ENCODE measurements at regions not wholly inside any gene's neighbourhood (a gene's known extent, or its start where the extent isn't known, plus 50 kb on each side); places are given as distances from the start of the nearest gene placed in this dataset.

DNA sequence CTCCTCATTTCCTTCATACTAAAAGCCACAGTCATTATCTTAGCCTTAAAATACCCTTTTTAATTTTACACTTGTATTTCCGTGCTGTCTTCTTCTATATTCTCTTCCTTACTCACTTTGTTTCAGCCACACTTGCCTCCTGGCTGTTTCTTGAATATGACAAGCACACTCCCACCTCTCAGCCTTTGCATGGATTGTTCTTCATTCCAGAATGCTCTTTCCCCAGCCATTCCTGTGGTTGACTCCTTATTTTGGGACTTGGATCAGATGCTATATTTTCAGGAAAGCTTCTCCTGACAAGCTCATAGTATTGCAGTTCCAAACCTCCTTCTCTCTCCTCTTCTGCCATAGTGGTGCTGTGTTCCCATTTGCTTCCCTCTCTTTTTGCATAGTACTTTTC, 291.3 kb downstream of the PDHA2 start:
- no peaks in the 10 kb centered on the region for H3K4me1 ChIP-seq (ENCODE audit: control insufficient read depth, insufficient read depth, low read length)
- H3K36me3 ChIP-seq (ENCODE audit: control insufficient read depth, insufficient read depth, low read length) = no peaks in the 10 kb centered on the region
- CTCF ChIA-PET = no interaction called here
- intact Hi-C loops (cut with micrococcal nuclease) = no loop called here
- no peak overlapping the region for H2BK120ac ChIP-seq (ENCODE audit: low read depth, low read length)
- no peak overlapping the region for H2BK5ac ChIP-seq (ENCODE audit: low read depth, low read length, poor library complexity, severe bottlenecking)
- H3K4me2 ChIP-seq (ENCODE audit: low read depth, low read length) = no peak overlapping the region
- H4K20me1 ChIP-seq (ENCODE audit: insufficient read depth, low read length) = no peaks in the 10 kb centered on the region
- DNase-seq (no peak), ATAC-seq (ENCODE audit: low read depth) (no peak)
- no peak overlapping the region for H3K23ac ChIP-seq (ENCODE audit: low read depth, low read length)
- H3K9me3 ChIP-seq (ENCODE audit: control insufficient read depth, insufficient read depth, low read length) = 0 out of 2 replicates have a peak, but pooled peaks cover under 1% of the 10 kb centered on the region
- no peak overlapping the region for H2AFZ ChIP-seq (replicated peaks; ENCODE audit: low read length, poor library complexity)
- no peak overlapping the region for H3K14ac ChIP-seq (replicated peaks; ENCODE audit: low read depth, low read length)
- no peak overlapping the region for H2BK15ac ChIP-seq (ENCODE audit: low read depth, low read length)
- no TSS peak for BruUV-seq (replicated peaks)
- H4K5ac ChIP-seq (ENCODE audit: low read depth, low read length) = no peak overlapping the region
- in situ Hi-C loops (cut with MboI; ENCODE audit: low sequenced_read_pairs) = no loop called here
- H4K91ac ChIP-seq (ENCODE audit: insufficient read depth, low read depth, low read length) = no peak overlapping the region
- POLR2A ChIA-PET (ENCODE audit: unreplicated experiment) = no interaction called here
- dilution Hi-C loops (cut with HindIII; ENCODE audit: low sequenced_read_pairs, unreplicated experiment) = no loop called here
- TF ChIP-seq MAFK (IDR thresholded peaks at IDR 0.05; ENCODE audit: low read depth, low read length) (no peak), POLR2A (IDR thresholded peaks at IDR 0.05; ENCODE audit: low read depth, low read length) (no peak), FOS (IDR thresholded peaks at IDR 0.05; ENCODE audit: low read depth, low read length) (no peak), MXI1 (IDR thresholded peaks at IDR 0.05; ENCODE audit: borderline replicate concordance, low read depth, low read length) (no peak), RCOR1 (IDR thresholded peaks at IDR 0.05; ENCODE audit: insufficient replicate concordance, low read length) (no peak), USF2 (IDR thresholded peaks at IDR 0.05; ENCODE audit: low read depth, low read length) (no peak), MAZ (IDR thresholded peaks at IDR 0.05; ENCODE audit: borderline replicate concordance, low read depth, low read length) (no peak), RFX5 (IDR thresholded peaks at IDR 0.05; ENCODE audit: low read depth, low read length) (no peak), BHLHE40 (IDR thresholded peaks at IDR 0.05; ENCODE audit: low read depth, low read length) (no peak), CEBPB (IDR thresholded peaks at IDR 0.05; ENCODE audit: low read depth, low read length) (no peak), RAD21 (IDR thresholded peaks at IDR 0.05; ENCODE audit: low read length) (no peak), SMC3 (IDR thresholded peaks at IDR 0.05; ENCODE audit: low read depth, low read length) (no peak), CHD1 (IDR thresholded peaks at IDR 0.05; ENCODE audit: low read depth, low read length) (no peak), NFE2L2 (IDR thresholded peaks at IDR 0.05; ENCODE audit: low read depth, low read length) (no peak)
- TF ChIP-seq, protein P1, sequence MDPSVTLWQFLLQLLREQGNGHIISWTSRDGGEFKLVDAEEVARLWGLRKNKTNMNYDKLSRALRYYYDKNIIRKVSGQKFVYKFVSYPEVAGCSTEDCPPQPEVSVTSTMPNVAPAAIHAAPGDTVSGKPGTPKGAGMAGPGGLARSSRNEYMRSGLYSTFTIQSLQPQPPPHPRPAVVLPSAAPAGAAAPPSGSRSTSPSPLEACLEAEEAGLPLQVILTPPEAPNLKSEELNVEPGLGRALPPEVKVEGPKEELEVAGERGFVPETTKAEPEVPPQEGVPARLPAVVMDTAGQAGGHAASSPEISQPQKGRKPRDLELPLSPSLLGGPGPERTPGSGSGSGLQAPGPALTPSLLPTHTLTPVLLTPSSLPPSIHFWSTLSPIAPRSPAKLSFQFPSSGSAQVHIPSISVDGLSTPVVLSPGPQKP (IDR thresholded peaks at IDR 0.05; ENCODE audit: borderline replicate concordance, low read depth, low read length) = no peak
- TF ChIP-seq, protein P2, sequence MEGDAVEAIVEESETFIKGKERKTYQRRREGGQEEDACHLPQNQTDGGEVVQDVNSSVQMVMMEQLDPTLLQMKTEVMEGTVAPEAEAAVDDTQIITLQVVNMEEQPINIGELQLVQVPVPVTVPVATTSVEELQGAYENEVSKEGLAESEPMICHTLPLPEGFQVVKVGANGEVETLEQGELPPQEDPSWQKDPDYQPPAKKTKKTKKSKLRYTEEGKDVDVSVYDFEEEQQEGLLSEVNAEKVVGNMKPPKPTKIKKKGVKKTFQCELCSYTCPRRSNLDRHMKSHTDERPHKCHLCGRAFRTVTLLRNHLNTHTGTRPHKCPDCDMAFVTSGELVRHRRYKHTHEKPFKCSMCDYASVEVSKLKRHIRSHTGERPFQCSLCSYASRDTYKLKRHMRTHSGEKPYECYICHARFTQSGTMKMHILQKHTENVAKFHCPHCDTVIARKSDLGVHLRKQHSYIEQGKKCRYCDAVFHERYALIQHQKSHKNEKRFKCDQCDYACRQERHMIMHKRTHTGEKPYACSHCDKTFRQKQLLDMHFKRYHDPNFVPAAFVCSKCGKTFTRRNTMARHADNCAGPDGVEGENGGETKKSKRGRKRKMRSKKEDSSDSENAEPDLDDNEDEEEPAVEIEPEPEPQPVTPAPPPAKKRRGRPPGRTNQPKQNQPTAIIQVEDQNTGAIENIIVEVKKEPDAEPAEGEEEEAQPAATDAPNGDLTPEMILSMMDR (conservative IDR thresholded peaks at IDR 0.05; ENCODE audit: low read depth, low read length) = no peak
- H3K56ac ChIP-seq (ENCODE audit: extremely low read depth, insufficient read depth, low read length) = no peak overlapping the region
- no peak overlapping the region for H2AK9ac ChIP-seq (replicated peaks; ENCODE audit: low read depth, low read length, poor library complexity)
- no peak overlapping the region for H3K18ac ChIP-seq (ENCODE audit: low read depth, low read length)
- H2BK20ac ChIP-seq (ENCODE audit: low read depth, low read length) = no peak overlapping the region
- H3K79me1 ChIP-seq (ENCODE audit: low read depth in 1 of 2, low read length in 2 of 2) = no peaks in the 10 kb centered on the region
- H3K9ac ChIP-seq (ENCODE audit: low read depth, low read length) = no peak overlapping the region
- WGBS, 2 experiments (ENCODE audit: extremely low coverage in 2 of 2, insufficient read length in 1 of 2) = 0% methylated on average over 1 of the region's 1 CpG; no CpG with 5 or more reads in 1 of the 2 experiments
- no peaks in the 10 kb centered on the region for H3K9me1 ChIP-seq (ENCODE audit: insufficient read depth, low read length)
- no peak overlapping the region for H3K27ac ChIP-seq (ENCODE audit: insufficient read depth, low read length)
- H3K4me3 ChIP-seq (ENCODE audit: insufficient read depth, low read depth, low read length) = no peak overlapping the region
- no peaks in the 10 kb centered on the region for H3K27me3 ChIP-seq (ENCODE audit: control insufficient read depth, insufficient read depth, low read length)
- no peak overlapping the region for H4K8ac ChIP-seq (ENCODE audit: low read depth in 2 of 2, low read length in 2 of 2)
- H3K4ac ChIP-seq (ENCODE audit: low read depth, low read length) = no peak overlapping the region
- no peak overlapping the region for H2AK5ac ChIP-seq (ENCODE audit: low read depth, low read length)
